Tibial artery (tissue), 4 donors: ENCODE measurements at regions not wholly inside any gene's neighbourhood (a gene's known extent, or its start where the extent isn't known, plus 50 kb on each side); places are given as distances from the start of the nearest gene placed in this dataset.

Experiments
- DNase-seq, 2 donors: peaks; one replicate each; pipeline ENCODE4 v3.0.0-alpha.2; 2019
- H3K27ac ChIP-seq, 2 donors: fragments of 200-600 bp; sonication (generic) in 1 of 2; 1 replicate in 1 of 2; 2 replicates in 1 of 2; pipeline ENCODE4 v1.5.1; 2018 to 2019; ENCODE audit warnings: mild to moderate bottlenecking in 1 of 2
- H3K27me3 ChIP-seq, 2 donors: fragments of 200-600 bp; sonication (generic) in 1 of 2; one replicate each; pipeline versions ENCODE4 v1.5.1 to v1.6.0; 2016 to 2019
- H3K36me3 ChIP-seq, 3 donors: fragments of 200-600 bp; sonication (generic) in 2 of 3; one replicate each; pipeline ENCODE4 v1.5.1; 2016 to 2019; ENCODE audit warnings: mild to moderate bottlenecking in 2 of 3
- H3K4me1 ChIP-seq, 4 donors: fragments of 200-600 bp; sonication (generic) in 2 of 4; 1 replicate in 3 of 4; 2 replicates in 1 of 4; pipeline ENCODE4 v1.5.1; 2016 to 2019
- H3K4me3 ChIP-seq, 2 donors: fragments of 200-600 bp; sonication (generic) in 1 of 2; 1 replicate in 1 of 2; 2 replicates in 1 of 2; pipeline ENCODE4 v1.5.1; 2018 to 2019; ENCODE audit warnings: mild to moderate bottlenecking in 2 of 2
- H3K9me3 ChIP-seq, 3 donors: fragments of 200-600 bp; sonication (generic) in 1 of 3; one replicate each; pipeline ENCODE4 v1.5.1; 2016 to 2019
- CTCF ChIP-seq, 2 experiments: fragments of 200-600 bp in 1 of 2; fragments of 450-650 bp in 1 of 2; IDR thresholded peaks; one replicate each; pipeline ENCODE4 v1.5.1; 2017 to 2019; ENCODE audit warnings: antibody characterized with exemption in 2 of 2, mild to moderate bottlenecking in 1 of 2, moderate library complexity in 1 of 2
- intact Hi-C: fragments of 100-400 bp; cut with DNase I; formaldehyde crosslinking; loops from one replicate; pipeline ENCODE4 v1.15.0; 2023; ENCODE audit warnings: low total_unique reads

- no peaks in the 10 kb centered on the region for H3K36me3 ChIP-seq
- H3K9me3 ChIP-seq = no peaks in the 10 kb centered on the region
- intact Hi-C loops = no loop called here
- no peaks in the 10 kb centered on the region for H3K27me3 ChIP-seq
- DNase-seq = no peak
- TF ChIP-seq CTCF (IDR thresholded peaks at IDR 0.05) = no peak
- H3K27ac ChIP-seq = no peak overlapping the region
- no peak overlapping the region for H3K4me3 ChIP-seq
- H3K4me1 ChIP-seq = no peaks in the 10 kb centered on the region
These were observed 1221.7 kb downstream of the BRD1 start for GRCh38 chr22:48605856-48606481.

GRCh38 chr22:48605125-48605524 is 1222.5 kb downstream of the BRD1 start:
- TF ChIP-seq CTCF (IDR thresholded peaks at IDR 0.05) = no peak
- no peak for DNase-seq
- intact Hi-C loops = no loop called here
- Histone ChIP-seq H3K27ac (no peak overlapping the region), H3K27me3 (no peaks in the 10 kb centered on the region), H3K4me1 (no peaks in the 10 kb centered on the region), H3K4me3 (no peak overlapping the region), H3K9me3 (no peaks in the 10 kb centered on the region), H3K36me3 (no peaks in the 10 kb centered on the region)

GRCh38 chr22:48603621-48604320 is 1223.9 kb downstream of the BRD1 start:
- Histone ChIP-seq H3K27ac (no peak overlapping the region), H3K27me3 (no peaks in the 10 kb centered on the region), H3K4me3 (no peak overlapping the region), H3K4me1 (no peaks in the 10 kb centered on the region), H3K36me3 (no peaks in the 10 kb centered on the region), H3K9me3 (no peaks in the 10 kb centered on the region)
- no peak for TF ChIP-seq CTCF (IDR thresholded peaks at IDR 0.05)
- DNase-seq = no peak
- intact Hi-C loops = no loop called here

- Histone ChIP-seq H3K9me3 (no peaks in the 10 kb centered on the region), H3K27ac (no peak overlapping the region), H3K27me3 (no peaks in the 10 kb centered on the region), H3K4me3 (no peak overlapping the region), H3K4me1 (no peaks in the 10 kb centered on the region), H3K36me3 (no peaks in the 10 kb centered on the region)
- intact Hi-C loops = no loop called here
- DNase-seq = no peak
- TF ChIP-seq CTCF (IDR thresholded peaks at IDR 0.05) = no peak
These were observed 1224.7 kb downstream of the BRD1 start for GRCh38 chr22:48602805-48603518.

- H3K4me3 ChIP-seq = no peak overlapping the region
- DNase-seq = no peak
- H3K4me1 ChIP-seq = no peaks in the 10 kb centered on the region
- no peaks in the 10 kb centered on the region for H3K27me3 ChIP-seq
- no peak for TF ChIP-seq CTCF (IDR thresholded peaks at IDR 0.05)
- no peak overlapping the region for H3K27ac ChIP-seq
- intact Hi-C loops = no loop called here
- H3K36me3 ChIP-seq = no peaks in the 10 kb centered on the region
- H3K9me3 ChIP-seq = no peaks in the 10 kb centered on the region
These were observed 1227.0 kb downstream of the BRD1 start for GRCh38 chr22:48600681-48601080.
